Neural cell (in vitro differentiated cells): ENCODE measurements at regions not wholly inside any gene's neighbourhood (a gene's known extent, or its start where the extent isn't known, plus 50 kb on each side); places are given as distances from the start of the nearest gene placed in this dataset.

Source experiments
- EP300 ChIP-seq: fragments of 450-650 bp; conservative IDR thresholded peaks from 2 replicates; pipeline ENCODE4 v1.6.1; 2014; ENCODE audit warnings: antibody characterized with exemption, mild to moderate bottlenecking, moderate library complexity; ENCODE audit not compliant: poor library complexity, severe bottlenecking
- EZH2 ChIP-seq: fragments of 200-600, 300-800 bp; shearing (Covaris generic), sonication (generic); IDR thresholded peaks from 2 replicates; pipeline ENCODE4 v1.6.1; 2014; ENCODE audit warnings: antibody characterized with exemption, low read length, borderline replicate concordance, mild to moderate bottlenecking; ENCODE audit not compliant: insufficient read depth, poor library complexity, severe bottlenecking
- POLR2AphosphoS5 ChIP-seq: IDR thresholded peaks from 2 replicates; pipeline ENCODE4 v1.6.1; 2012
- RAD21 ChIP-seq: fragments of 450-650 bp; conservative IDR thresholded peaks from 2 replicates; pipeline ENCODE4 v1.6.1; 2014; ENCODE audit warnings: antibody characterized with exemption, mild to moderate bottlenecking, moderate library complexity
- TAF1 ChIP-seq: IDR thresholded peaks from 2 replicates; pipeline ENCODE4 v1.6.1; 2012; ENCODE audit warnings: low read depth
- TF ChIP-seq, protein P1 (sequence below): fragments of 450-650 bp; IDR thresholded peaks from 2 replicates; pipeline ENCODE4 v1.5.1; 2014; ENCODE audit warnings: antibody characterized with exemption, mild to moderate bottlenecking, moderate library complexity; ENCODE audit not compliant: poor library complexity, severe bottlenecking
- TF ChIP-seq, protein P2 (sequence below): IDR thresholded peaks from 2 replicates; pipeline ENCODE4 v1.6.1; 2012; ENCODE audit warnings: borderline replicate concordance

DNA sequence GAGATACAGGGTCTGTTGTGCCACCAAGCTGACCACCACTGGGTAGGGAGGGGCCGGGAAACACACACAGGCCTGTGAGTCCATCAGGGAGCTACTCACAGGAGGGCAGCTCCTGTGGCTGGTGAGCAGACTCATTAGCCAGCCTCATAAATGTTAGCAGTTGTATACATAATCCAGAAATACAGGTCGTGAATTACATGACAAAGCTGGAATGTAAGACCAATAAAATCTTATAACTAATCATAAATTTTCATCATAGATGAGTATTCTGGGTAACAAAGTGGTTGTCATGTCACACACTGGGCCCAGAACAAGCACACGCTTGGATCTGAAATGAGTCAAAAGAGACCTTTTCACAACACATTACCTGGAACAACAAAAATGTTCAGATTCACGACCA, 642.6 kb upstream of the AUTS2 start:
- TF ChIP-seq, protein P1, sequence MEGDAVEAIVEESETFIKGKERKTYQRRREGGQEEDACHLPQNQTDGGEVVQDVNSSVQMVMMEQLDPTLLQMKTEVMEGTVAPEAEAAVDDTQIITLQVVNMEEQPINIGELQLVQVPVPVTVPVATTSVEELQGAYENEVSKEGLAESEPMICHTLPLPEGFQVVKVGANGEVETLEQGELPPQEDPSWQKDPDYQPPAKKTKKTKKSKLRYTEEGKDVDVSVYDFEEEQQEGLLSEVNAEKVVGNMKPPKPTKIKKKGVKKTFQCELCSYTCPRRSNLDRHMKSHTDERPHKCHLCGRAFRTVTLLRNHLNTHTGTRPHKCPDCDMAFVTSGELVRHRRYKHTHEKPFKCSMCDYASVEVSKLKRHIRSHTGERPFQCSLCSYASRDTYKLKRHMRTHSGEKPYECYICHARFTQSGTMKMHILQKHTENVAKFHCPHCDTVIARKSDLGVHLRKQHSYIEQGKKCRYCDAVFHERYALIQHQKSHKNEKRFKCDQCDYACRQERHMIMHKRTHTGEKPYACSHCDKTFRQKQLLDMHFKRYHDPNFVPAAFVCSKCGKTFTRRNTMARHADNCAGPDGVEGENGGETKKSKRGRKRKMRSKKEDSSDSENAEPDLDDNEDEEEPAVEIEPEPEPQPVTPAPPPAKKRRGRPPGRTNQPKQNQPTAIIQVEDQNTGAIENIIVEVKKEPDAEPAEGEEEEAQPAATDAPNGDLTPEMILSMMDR = no peak
- TF ChIP-seq, protein P2, sequence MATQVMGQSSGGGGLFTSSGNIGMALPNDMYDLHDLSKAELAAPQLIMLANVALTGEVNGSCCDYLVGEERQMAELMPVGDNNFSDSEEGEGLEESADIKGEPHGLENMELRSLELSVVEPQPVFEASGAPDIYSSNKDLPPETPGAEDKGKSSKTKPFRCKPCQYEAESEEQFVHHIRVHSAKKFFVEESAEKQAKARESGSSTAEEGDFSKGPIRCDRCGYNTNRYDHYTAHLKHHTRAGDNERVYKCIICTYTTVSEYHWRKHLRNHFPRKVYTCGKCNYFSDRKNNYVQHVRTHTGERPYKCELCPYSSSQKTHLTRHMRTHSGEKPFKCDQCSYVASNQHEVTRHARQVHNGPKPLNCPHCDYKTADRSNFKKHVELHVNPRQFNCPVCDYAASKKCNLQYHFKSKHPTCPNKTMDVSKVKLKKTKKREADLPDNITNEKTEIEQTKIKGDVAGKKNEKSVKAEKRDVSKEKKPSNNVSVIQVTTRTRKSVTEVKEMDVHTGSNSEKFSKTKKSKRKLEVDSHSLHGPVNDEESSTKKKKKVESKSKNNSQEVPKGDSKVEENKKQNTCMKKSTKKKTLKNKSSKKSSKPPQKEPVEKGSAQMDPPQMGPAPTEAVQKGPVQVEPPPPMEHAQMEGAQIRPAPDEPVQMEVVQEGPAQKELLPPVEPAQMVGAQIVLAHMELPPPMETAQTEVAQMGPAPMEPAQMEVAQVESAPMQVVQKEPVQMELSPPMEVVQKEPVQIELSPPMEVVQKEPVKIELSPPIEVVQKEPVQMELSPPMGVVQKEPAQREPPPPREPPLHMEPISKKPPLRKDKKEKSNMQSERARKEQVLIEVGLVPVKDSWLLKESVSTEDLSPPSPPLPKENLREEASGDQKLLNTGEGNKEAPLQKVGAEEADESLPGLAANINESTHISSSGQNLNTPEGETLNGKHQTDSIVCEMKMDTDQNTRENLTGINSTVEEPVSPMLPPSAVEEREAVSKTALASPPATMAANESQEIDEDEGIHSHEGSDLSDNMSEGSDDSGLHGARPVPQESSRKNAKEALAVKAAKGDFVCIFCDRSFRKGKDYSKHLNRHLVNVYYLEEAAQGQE = no peak
- no peak for TF ChIP-seq TAF1
- TF ChIP-seq EZH2 = no peak
- TF ChIP-seq POLR2AphosphoS5 = no peak
- no peak for TF ChIP-seq RAD21
- TF ChIP-seq EP300 = no peak
